CMK (cell line): ENCODE measurements at regions not wholly inside any gene's neighbourhood (a gene's known extent, or its start where the extent isn't known, plus 50 kb on each side); places are given as distances from the start of the nearest gene placed in this dataset.
"Not testable (repeated sequence)": the region's sequence is repeated elsewhere in the genome, so short reads cannot be mapped to it uniquely, and the experiment has no call there.

ENCODE experiments used
- DNase-seq: peaks from one replicate; pipeline ENCODE4 v3.0.0-alpha.2; 2010; ENCODE audit warnings: low read depth

DNA sequence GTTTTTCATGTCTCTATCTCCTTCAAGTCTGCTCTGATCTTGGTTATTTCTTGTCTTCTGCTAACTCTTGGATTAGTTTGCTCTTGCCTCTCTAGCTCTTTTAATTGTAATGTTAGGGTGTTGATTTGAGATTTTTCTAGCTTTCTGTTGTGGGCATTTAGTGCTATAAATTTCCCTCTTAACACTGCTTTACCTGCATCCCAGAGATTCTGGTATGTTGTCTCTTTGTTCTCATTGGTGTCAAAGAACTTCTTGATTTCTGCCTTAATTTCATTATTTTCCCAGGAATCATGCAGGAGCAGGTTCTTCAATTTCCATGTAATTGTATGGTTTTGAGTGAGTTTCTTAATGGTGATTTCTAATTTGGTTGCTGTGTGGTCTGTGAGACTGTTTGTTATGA, 128.5 kb upstream of the ZNF267 start:
- DNase-seq, result not testable (repeated sequence)

DNA sequence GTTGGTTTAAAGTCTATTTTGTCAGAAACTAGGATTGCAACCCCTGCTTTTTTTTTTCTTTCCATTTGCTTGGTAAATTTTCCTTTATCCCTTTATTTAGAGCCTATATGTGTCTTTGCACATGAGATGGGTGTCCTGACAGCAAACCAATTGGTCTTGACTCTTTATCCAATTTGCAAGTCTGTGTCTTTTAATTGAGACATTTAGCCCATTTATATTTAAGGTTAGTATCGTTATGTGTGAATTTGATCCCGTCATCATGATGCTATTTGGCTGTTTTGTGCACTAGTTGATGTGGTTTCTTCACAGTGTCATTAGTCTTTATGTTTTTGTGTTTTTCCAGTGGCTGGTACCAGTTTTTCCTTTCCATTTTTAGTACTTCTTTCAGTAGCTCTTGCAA, 127.7 kb upstream of the ZNF267 start:
- no peak for DNase-seq

DNA sequence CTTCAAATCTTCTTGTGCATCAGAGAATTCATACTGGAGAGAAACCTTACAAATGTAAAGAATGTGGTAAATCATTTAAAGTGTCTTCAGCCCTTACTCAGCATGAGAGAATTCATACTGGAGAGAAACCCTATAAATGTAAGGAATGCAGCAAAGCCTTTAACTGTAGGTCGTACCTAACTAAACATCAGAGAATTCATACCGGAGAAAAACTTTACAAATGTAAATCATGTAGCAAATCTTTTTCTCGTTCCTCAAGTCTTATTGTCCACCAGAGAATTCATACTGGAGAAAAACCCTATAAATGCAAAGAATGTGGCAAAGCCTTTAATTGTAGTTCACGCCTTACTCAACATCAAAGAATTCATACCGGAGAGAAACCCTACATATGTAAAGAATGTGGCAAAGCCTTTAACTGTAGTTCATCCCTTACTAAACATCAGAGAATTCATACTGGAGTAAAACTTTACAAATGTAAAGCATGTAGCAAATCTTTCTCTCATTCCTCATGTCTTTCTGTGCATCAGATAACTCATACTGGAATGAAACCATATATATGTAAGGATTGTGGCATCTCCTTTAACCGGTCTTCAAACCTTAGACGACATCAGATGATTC, 118.5 kb upstream of the ZNF267 start:
- no peak for DNase-seq

DNA sequence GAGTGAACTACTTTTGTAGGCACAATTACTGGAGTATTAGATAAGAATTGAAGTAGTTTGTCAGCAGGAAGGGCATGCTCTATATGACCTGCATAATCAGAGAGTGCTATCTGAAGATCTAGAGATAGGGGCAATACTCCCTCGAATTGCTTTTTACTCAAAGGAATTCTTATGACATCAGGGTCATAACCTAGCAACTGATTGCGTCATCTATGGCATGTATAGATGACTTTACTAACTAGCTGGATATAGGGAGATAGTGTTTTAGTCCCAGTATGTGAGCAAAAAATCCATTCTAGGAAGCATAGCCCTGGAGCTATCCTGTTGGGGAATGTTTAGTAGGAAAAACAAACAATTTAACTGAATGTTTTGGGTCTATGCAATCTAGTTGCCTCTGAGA, 109.5 kb upstream of the ZNF267 start:
- DNase-seq, result no peak

DNA sequence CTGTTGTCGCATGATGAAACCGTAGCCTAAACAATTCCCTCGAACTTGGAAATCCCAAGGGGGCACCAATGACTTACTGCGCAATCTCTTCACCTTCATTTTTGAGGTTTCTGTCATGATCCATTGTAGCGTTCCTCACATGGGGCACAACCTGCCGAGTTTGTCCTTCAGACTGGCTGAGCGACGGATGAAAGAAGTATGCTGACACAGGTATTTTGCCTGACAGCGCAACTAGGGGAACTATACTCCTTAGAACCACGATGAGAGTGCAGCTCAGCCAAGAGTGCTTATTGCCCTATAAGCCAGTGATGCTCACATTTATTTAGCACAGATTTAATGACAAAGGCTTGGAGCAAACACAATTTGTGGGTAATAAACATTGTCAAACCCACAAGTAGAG, 106.3 kb upstream of the ZNF267 start:
- no peak for DNase-seq

DNA sequence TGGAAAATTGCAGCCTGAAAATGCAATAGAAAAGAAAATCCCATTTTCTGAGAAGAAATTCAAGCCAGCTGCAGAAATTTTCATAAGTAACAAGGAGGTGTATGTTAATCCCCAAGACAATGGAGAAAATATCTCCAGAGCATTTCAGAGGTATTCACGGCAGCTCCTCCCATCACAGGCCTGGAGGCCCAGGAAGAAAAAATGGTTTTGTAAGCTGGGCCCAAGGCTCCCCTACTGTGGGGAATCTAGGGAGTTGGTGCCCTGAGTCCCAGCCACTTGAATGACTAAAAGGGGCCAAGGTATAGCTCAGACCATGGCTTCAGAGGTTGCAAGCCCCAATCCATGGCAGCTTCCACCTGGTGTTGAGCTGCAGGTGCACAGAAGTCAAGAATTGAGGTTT, 93.3 kb upstream of the ZNF267 start:
- DNase-seq, result no peak

DNA sequence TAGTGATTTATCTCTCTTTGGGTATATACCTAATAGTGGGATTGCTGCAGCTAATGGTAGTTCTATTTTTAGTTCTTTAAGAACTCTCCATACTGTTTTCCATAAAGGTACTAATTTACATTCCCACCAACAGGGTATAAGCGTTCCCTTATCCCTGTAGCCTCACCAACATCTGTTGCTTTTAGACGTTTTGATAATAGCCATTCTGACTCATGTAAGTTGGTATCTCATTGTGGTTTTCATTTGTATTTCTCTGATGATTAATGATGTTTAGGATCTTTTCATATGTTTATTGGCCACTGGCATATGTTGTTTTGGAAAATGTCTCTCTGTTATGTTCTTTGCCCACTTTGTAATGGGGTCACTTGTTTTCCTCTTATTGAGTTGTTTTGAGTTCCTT, 88.5 kb upstream of the ZNF267 start:
- no peak for DNase-seq

DNA sequence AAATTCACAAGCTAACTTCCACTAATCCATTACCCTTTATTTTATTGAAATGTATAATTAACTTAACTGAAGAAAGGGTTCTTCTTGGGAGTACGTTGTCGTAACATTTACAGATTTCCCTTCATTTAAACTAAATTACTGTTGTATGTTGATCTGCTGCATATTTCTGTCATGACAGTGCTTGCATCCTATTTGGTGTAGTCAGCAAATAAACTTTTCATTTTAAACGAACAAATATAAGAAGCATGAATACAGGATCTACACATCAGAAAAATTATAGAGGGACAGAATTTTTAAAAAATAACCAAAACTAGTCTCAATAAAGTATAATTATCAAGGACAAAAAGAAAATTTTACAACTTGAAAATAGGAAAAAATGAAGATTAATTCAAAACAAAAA, 66.5 kb upstream of the ZNF267 start:
- DNase-seq, result no peak

DNA sequence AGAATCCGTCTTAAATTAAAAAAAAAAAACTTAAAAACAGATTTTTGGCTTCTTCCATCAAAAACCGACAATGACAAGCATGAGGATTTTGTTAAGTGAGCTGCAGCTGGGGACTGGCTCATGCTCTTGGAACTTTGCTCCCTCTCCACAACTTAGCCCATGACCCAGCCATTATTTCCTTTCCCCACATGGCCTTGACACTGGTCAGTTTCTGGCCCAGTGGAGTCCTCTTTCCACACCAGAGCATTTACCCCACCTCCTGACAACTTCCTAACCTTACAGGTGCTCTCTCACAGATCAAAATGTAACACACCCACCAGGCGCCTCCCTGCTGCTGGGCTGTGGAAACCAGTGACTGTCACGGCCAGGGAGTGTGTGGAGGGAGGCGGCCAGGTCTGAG, 62.7 kb upstream of the ZNF267 start:
- no peak for DNase-seq

DNA sequence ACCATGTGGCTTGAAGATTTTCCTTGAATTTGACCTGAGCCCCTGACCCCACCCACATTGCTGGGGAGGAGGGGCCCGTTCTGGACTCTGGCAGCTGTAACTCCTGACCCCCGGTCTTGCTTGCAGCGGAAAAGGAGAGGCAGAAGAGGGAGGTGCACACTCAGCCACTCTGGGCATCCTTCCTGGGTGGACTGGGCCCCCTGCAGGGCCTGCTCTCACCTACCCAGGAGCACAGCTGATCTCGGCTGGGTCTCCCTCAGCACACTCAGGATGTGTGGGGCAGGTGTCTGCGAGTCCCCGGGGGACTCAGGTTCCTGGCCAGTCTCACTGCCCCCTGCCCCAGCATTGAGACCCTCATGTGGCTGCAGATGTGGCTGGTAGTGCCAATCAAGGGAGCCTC, 57.5 kb upstream of the ZNF267 start:
- DNase-seq, result not testable (repeated sequence)

DNA sequence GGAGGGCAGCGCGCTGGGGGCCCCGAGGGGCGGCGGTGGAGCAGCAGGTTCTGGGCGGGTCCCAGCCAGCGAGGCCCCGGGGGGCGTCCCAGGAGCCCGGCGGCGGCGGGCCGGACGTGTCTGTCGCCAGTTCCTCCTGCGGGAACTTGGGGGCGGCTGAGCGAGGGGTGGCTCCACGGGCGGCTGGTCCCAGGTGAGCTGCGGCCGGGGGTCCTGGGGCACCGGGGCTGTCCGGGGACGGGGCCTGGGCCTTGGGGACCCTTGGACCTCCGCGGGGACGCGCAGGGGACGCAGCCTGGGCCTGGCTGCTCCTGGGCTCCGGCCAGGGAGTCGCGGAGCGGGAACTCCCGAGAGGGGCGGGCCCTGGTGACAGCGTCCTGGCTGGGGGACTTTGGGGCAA, 54.2 kb upstream of the ZNF267 start:
- no peak for DNase-seq

DNA sequence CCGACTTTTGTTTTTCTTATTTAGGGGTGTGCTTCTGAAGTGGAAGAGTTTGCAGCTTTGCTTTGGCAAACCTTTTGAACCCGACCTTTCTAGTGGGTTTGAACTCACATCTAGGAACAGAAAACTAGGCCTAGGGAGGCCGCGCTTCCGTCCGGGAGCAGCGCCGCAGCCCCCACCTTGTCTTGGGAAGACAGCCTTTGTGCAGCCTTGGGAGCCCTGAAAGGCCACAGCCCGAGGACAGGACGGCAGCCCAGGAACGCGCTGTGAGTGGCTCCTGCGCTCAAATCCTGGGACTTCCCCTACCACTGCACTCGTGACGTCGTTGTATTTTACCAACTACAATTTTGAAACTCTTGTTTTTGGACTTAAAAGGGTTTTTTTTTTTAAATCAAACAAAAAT, 53.7 kb upstream of the ZNF267 start:
- DNase-seq, result no peak
